Raji (cell line): ENCODE measurements at regions not wholly inside any gene's neighbourhood (a gene's known extent, or its start where the extent isn't known, plus 50 kb on each side); places are given as distances from the start of the nearest gene placed in this dataset.

ENCODE experiments used
- POLR2A ChIP-seq: IDR thresholded peaks from 2 replicates; pipeline ENCODE4 v1.6.1; 2011; ENCODE audit warnings: low read depth, low read length, control low read depth; ENCODE audit not compliant: insufficient read depth

GRCh38 chr16:22436823-22437652 lies 62.6 kb upstream of the CDR2 start:
- peak; percentile 81 for TF ChIP-seq POLR2A

- no peak for TF ChIP-seq POLR2A
These were observed 54.2 kb upstream of the CDR2 start for GRCh38 chr16:22428654-22429053.

GRCh38 chr16:22427556-22427955 lies 53.1 kb upstream of the CDR2 start:
- no peak for TF ChIP-seq POLR2A

GRCh38 chr16:22425847-22426246 lies 51.4 kb upstream of the CDR2 start:
- no peak for TF ChIP-seq POLR2A

- no peak for TF ChIP-seq POLR2A
These were observed 50.8 kb upstream of the CDR2 start for GRCh38 chr16:22425036-22425801.

GRCh38 chr16:22424161-22424937 lies 49.9 kb upstream of the CDR2 start:
- no peak for TF ChIP-seq POLR2A
